CD4-positive, alpha-beta T cell treated with Interferon gamma for 1 hour (primary cell): ENCODE measurements at regions not wholly inside any gene's neighbourhood (a gene's known extent, or its start where the extent isn't known, plus 50 kb on each side); places are given as distances from the start of the nearest gene placed in this dataset.

ENCODE experiments used
- DNase-seq: peaks from one replicate; pipeline ENCODE4 v3.0.0-alpha.2; 2020

- DNase-seq = no peak
These were observed 161.8 kb upstream of the MEF2C start for GRCh38 chr5:89044674-89045200.

- no peak for DNase-seq
These were observed 160.7 kb upstream of the MEF2C start for GRCh38 chr5:89043676-89044075.

- no peak for DNase-seq
These were observed 159.8 kb upstream of the MEF2C start for GRCh38 chr5:89042746-89043145.

GRCh38 chr5:89041976-89042375 is 159.0 kb upstream of the MEF2C start:
- DNase-seq = no peak

- no peak for DNase-seq
These were observed 158.3 kb upstream of the MEF2C start for GRCh38 chr5:89041249-89041779.

- DNase-seq = no peak
These were observed 153.9 kb upstream of the MEF2C start for GRCh38 chr5:89036704-89037489.

- DNase-seq = no peak
These were observed 153.2 kb upstream of the MEF2C start for GRCh38 chr5:89036166-89036565.

- DNase-seq = no peak
These were observed 151.6 kb upstream of the MEF2C start for GRCh38 chr5:89034588-89034987.

GRCh38 chr5:89030798-89031197 is 147.8 kb upstream of the MEF2C start:
- DNase-seq = no peak

- DNase-seq = no peak
These were observed 145.8 kb upstream of the MEF2C start for GRCh38 chr5:89028595-89029285.

- no peak for DNase-seq
These were observed 141.1 kb upstream of the MEF2C start for GRCh38 chr5:89024045-89024444.

GRCh38 chr5:89020926-89021610 is 138.1 kb upstream of the MEF2C start:
- no peak for DNase-seq

GRCh38 chr5:89016741-89017303 is 133.8 kb upstream of the MEF2C start:
- DNase-seq = no peak

GRCh38 chr5:89015409-89015808 is 132.4 kb upstream of the MEF2C start:
- no peak for DNase-seq

GRCh38 chr5:89011778-89012711 is 129.1 kb upstream of the MEF2C start:
- DNase-seq = no peak

GRCh38 chr5:89010512-89010911 is 127.5 kb upstream of the MEF2C start:
- no peak for DNase-seq

- DNase-seq = no peak
These were observed 125.3 kb upstream of the MEF2C start for GRCh38 chr5:89008291-89008690.

- DNase-seq = no peak
These were observed 123.0 kb upstream of the MEF2C start for GRCh38 chr5:89005990-89006389.

GRCh38 chr5:89004379-89004778 is 121.4 kb upstream of the MEF2C start:
- no peak for DNase-seq

- DNase-seq = no peak
These were observed 120.6 kb upstream of the MEF2C start for GRCh38 chr5:89003563-89004036.

- no peak for DNase-seq
These were observed 116.9 kb upstream of the MEF2C start for GRCh38 chr5:88999853-89000252.

- no peak for DNase-seq
These were observed 115.0 kb upstream of the MEF2C start for GRCh38 chr5:88997937-88998336.
